ENCODE measurements at regions not wholly inside any gene's neighbourhood (a gene's known extent, or its start where the extent isn't known, plus 50 kb on each side); places are given as distances from the start of the nearest gene placed in this dataset.
"Not testable (repeated sequence)": the region's sequence is repeated elsewhere in the genome, so short reads cannot be mapped to it uniquely, and the experiment has no call there.

DNA sequence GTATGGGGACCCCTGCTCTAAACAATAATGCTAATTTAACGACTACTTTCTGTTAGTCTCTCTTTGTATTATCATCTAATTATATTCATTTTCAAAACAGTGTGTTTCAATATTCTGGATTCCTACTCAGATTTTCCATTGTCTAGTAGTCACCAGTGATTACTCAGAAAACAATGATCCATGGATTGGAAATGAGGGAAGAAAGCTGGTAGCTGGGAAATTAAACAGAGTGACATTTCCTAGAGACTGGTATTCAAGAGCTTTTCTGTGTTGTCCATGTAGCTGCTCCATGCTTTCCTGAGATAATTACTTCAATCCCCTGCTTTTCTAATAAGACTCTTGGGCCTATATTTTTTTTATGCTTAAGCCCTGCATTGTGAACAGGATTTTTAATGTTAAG lies 1862.1 kb upstream of the C9orf72 start:
- Mint-ChIP-seq H3K27ac (no peak overlapping the region), H3K4me1 (no peaks in the 10 kb centered on the region), H3K9me3 (peaks cover 4% of the 10 kb centered on the region), H3K4me3 (no peak overlapping the region), H3K27me3 (ENCODE audit: low read depth) (no peaks in the 10 kb centered on the region), H3K36me3 (ENCODE audit: low read depth) (no peaks in the 10 kb centered on the region)
- TF ChIP-seq, protein P1, sequence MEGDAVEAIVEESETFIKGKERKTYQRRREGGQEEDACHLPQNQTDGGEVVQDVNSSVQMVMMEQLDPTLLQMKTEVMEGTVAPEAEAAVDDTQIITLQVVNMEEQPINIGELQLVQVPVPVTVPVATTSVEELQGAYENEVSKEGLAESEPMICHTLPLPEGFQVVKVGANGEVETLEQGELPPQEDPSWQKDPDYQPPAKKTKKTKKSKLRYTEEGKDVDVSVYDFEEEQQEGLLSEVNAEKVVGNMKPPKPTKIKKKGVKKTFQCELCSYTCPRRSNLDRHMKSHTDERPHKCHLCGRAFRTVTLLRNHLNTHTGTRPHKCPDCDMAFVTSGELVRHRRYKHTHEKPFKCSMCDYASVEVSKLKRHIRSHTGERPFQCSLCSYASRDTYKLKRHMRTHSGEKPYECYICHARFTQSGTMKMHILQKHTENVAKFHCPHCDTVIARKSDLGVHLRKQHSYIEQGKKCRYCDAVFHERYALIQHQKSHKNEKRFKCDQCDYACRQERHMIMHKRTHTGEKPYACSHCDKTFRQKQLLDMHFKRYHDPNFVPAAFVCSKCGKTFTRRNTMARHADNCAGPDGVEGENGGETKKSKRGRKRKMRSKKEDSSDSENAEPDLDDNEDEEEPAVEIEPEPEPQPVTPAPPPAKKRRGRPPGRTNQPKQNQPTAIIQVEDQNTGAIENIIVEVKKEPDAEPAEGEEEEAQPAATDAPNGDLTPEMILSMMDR (IDR thresholded peaks at IDR 0.05; ENCODE audit: unreplicated experiment in 3 of 3) = no peak

GRCh38 chr9:29437526-29437925 lies 1864.2 kb upstream of the C9orf72 start:
- H3K4me1 Mint-ChIP-seq = peaks cover 5% of the 10 kb centered on the region
- H3K27me3 Mint-ChIP-seq (ENCODE audit: low read depth) = no peaks in the 10 kb centered on the region
- no peak overlapping the region for H3K4me3 Mint-ChIP-seq
- H3K9me3 Mint-ChIP-seq = no peaks in the 10 kb centered on the region
- TF ChIP-seq, protein P1 (IDR thresholded peaks at IDR 0.05; ENCODE audit: unreplicated experiment in 3 of 3) = no peak
- H3K27ac Mint-ChIP-seq = no peak overlapping the region
- no peaks in the 10 kb centered on the region for H3K36me3 Mint-ChIP-seq (ENCODE audit: low read depth)

DNA sequence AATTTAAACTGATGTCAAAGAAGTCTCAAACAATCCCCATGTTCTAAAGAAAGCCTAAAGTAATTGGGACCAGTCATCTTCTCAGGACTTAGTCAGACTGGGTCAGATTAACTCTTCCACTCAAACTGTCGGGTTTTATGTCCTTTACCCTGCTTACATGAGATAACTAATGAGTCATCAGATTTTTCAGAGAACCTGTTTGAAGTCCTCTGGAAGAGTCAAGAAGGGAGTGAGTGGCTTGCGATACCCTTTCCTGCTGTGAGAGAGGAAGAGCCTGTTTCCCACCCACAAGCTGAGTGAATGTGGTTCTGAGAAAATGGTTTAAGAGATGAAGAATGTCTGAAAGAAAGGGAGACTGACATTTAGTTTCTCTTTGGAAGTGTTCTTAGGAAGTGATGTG lies 1866.7 kb upstream of the C9orf72 start:
- H3K4me3 Mint-ChIP-seq = no peak overlapping the region
- H3K4me1 Mint-ChIP-seq = peaks cover 5% of the 10 kb centered on the region
- H3K36me3 Mint-ChIP-seq (ENCODE audit: low read depth) = no peaks in the 10 kb centered on the region
- H3K9me3 Mint-ChIP-seq = no peaks in the 10 kb centered on the region
- no peaks in the 10 kb centered on the region for H3K27me3 Mint-ChIP-seq (ENCODE audit: low read depth)
- H3K27ac Mint-ChIP-seq = no peak overlapping the region
- TF ChIP-seq, protein P1 (IDR thresholded peaks at IDR 0.05; ENCODE audit: unreplicated experiment in 3 of 3) = no peak

GRCh38 chr9:29440449-29440848 lies 1867.2 kb upstream of the C9orf72 start:
- Mint-ChIP-seq H3K9me3 (no peaks in the 10 kb centered on the region), H3K27ac (no peak overlapping the region), H3K27me3 (ENCODE audit: low read depth) (no peaks in the 10 kb centered on the region), H3K36me3 (ENCODE audit: low read depth) (no peaks in the 10 kb centered on the region), H3K4me3 (no peak overlapping the region), H3K4me1 (peaks cover 5% of the 10 kb centered on the region)
- TF ChIP-seq, protein P1 (IDR thresholded peaks at IDR 0.05; ENCODE audit: unreplicated experiment in 3 of 3) = no peak

GRCh38 chr9:29445751-29446150 lies 1872.5 kb upstream of the C9orf72 start:
- H3K9me3 Mint-ChIP-seq = peaks cover 4% of the 10 kb centered on the region
- no peaks in the 10 kb centered on the region for H3K27me3 Mint-ChIP-seq (ENCODE audit: low read depth)
- peak overlapping the region; percentile 75 to 91 (median 78) for H3K27ac Mint-ChIP-seq
- TF ChIP-seq, protein P1 (IDR thresholded peaks at IDR 0.05; ENCODE audit: unreplicated experiment in 3 of 3) = no peak
- no peak overlapping the region for H3K4me3 Mint-ChIP-seq
- H3K4me1 Mint-ChIP-seq = peaks cover 5% of the 10 kb centered on the region
- no peaks in the 10 kb centered on the region for H3K36me3 Mint-ChIP-seq (ENCODE audit: low read depth)

GRCh38 chr9:29449306-29449705 lies 1876.0 kb upstream of the C9orf72 start:
- TF ChIP-seq, protein P1 (IDR thresholded peaks at IDR 0.05; ENCODE audit: unreplicated experiment in 3 of 3) = no peak
- Mint-ChIP-seq H3K4me3 (peak overlapping the region; percentile 21 to 40 (median 23)), H3K27me3 (ENCODE audit: low read depth) (no peaks in the 10 kb centered on the region), H3K9me3 (peaks cover 17% of the 10 kb centered on the region), H3K4me1 (no peaks in the 10 kb centered on the region), H3K36me3 (ENCODE audit: low read depth) (peaks cover 9% of the 10 kb centered on the region), H3K27ac (peak overlapping the region; percentile 8 to 23 (median 17))

- H3K36me3 Mint-ChIP-seq (ENCODE audit: low read depth); H3K4me1 Mint-ChIP-seq; H3K27me3 Mint-ChIP-seq (ENCODE audit: low read depth): not testable (repeated sequence)
- peaks cover 19% of the 10 kb centered on the region for H3K9me3 Mint-ChIP-seq
- H3K4me3 Mint-ChIP-seq = peak overlapping the region; percentile 81 to 92 (median 88)
- H3K27ac Mint-ChIP-seq = peak overlapping the region; percentile 2 to 91 (median 89)
Observed at GRCh38 chr9:29450343-29450875, 1877.1 kb upstream of the C9orf72 start.
